UCSD-AML1 (cell line): ENCODE measurements at regions not wholly inside any gene's neighbourhood (a gene's known extent, or its start where the extent isn't known, plus 50 kb on each side); places are given as distances from the start of the nearest gene placed in this dataset.
A peak's percentile ranks its signal among the peaks of the same experiment; 100 is the strongest.

Experiments used
- DNase-seq: peaks from one replicate; lab custom pipeline; 2025; ENCODE audit not compliant: unreplicated experiment; lab: John Stamatoyannopoulos, UW

GRCh38 chr1:201653883-201654282 lies 115.0 kb downstream of the NAV1 start:
- DNase-seq, result no peak

DNA sequence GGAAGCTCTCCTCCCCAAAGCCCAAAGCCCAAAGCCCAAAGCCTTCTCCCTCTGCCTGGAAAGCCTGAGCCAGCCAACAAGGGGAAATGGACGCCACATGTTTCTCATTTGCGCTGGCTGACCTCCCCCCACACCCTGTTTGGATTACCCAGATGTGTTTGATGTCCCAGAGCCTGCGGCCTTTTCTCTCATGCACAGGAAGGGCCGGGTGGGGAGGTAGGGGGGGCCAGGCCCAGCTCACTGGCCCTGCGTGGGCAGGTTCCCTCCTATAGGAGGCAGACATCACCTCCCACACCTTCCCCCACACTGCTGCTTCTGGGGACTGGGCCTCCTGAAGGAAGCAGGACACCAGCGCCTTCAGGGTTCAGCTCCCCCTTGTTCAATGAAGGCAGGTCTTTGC lies 116.3 kb downstream of the NAV1 start:
- DNase-seq, result peak; percentile 52

GRCh38 chr1:201655910-201656309 lies 117.0 kb downstream of the NAV1 start:
- no peak for DNase-seq

DNA sequence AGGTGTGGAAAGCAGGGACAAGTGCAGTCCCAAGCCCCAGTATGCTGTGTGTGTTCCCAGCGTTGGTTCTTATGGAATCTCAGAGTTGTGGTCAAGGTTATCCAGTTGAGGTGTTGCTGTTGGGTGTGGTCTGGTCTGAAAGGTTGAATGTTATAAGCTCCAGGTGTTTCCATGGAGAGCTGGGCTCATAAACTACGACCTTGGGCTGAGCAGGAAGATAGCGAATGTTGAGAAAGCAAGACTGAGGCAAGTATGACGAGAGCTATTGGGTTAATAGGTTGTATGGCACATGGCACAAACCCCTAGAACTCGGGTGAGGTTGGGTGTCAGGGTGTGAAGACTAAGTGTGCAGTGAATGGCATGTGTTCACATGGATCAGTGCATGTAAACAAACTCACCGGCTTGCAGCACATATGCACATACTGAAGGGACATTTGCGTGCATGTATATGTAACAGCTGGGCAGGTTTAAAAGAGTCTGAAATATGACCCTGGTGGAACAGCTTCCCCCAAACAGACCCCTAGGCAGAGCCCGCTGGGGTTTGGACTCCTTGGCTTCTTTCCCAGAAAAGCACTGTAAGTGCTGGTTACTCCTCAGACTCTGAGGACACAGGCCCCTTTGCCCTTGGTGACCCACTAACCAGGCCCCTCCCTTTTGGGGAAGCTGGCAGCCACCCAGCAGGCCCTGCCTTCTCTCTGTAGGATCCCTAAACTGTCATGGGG lies 117.5 kb downstream of the NAV1 start:
- no peak for DNase-seq

GRCh38 chr1:201659572-201659971 lies 120.6 kb downstream of the NAV1 start:
- DNase-seq, result no peak

DNA sequence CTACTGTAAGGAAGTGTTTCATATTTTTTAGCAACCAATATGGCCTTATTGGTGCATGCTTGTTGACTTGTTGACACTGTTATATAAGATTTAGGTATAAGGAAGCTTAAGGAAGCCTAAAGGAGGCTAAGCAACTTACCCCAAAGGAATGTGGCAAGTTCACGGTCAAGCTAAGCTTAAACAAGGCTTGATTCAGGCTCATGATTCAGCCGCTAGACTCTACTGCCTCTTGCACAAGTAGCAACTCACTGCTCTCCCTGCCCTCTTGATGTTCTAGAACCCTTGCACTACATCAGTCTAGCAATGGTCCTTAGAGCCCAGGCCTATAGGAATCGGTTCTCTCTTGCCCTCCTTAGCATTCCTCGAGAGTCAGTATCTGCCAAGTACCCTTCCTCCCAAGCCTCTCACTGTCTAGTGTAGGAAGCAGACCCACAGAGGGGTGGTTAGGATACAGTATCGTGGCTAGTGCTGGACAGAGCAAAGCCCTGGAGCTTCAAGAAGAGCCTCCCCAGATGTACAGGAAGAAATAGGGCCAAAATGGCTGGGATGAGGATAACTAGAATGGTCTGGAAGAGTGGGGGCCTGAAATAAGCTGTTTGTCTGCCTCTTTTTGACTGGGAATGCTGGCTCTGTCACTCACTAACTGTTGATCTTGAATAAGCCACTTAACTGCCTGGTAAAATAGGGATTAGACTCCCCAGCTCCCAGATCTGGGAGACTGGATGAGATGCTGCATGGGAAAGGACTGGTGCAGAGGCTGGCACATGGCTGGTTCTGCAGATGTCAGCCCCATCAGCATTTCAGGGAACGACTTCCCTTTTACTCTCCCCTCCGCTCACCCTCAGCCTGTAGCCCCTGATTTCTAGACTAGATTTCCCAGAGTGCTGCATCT lies 122.2 kb downstream of the NAV1 start:
- no peak for DNase-seq

GRCh38 chr1:201661823-201662359 lies 123.0 kb downstream of the NAV1 start:
- DNase-seq, result no peak

- DNase-seq, result no peak
Measured at GRCh38 chr1:201662646-201663045, 123.7 kb downstream of the NAV1 start.

GRCh38 chr1:201663491-201664113 lies 124.7 kb downstream of the NAV1 start:
- no peak for DNase-seq

- no peak for DNase-seq
Measured at GRCh38 chr1:201665036-201665435, 126.1 kb downstream of the NAV1 start.

DNA sequence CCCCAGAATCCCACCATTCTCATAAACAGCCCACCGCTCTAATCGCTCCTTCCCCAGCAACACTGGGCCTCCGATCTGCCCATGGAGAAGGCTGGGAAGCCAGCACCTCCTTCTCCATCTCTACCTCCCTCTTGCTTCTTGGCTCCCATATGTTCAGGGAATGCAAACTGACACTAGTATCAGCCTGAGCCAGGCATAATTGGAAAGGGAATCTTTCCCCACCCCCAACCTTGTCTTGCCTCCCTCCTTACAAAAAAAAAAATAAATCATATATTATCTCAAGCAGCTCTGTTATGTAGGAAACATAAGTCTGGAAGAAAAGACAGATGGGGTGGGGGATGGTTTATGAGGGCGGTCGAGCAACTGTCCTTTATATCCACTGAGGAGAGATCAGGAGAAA lies 127.2 kb downstream of the NAV1 start:
- no peak for DNase-seq

- DNase-seq, result no peak
Measured at GRCh38 chr1:201666645-201667044, 127.7 kb downstream of the NAV1 start.

GRCh38 chr1:201667479-201667878 lies 128.6 kb downstream of the NAV1 start:
- DNase-seq, result no peak

DNA sequence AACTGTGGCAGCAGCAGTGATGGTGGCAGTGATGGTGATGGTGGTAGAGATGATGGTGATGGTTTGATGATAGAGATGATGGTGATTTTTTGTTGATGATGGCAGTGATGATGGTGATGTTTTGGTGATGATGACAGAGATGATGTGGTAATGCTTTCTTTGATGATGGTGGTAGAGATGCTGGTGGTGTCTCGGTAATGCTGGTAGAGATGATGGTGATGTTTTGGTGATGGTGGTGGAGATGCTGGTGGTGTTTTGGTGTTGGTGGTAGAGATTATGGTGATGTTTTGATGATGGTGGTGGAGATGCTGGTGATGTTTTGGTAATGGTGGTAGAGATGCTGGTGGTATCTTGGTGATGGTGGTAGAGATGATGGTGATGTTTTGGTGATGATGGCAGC lies 131.6 kb downstream of the NAV1 start:
- DNase-seq, result no peak

DNA sequence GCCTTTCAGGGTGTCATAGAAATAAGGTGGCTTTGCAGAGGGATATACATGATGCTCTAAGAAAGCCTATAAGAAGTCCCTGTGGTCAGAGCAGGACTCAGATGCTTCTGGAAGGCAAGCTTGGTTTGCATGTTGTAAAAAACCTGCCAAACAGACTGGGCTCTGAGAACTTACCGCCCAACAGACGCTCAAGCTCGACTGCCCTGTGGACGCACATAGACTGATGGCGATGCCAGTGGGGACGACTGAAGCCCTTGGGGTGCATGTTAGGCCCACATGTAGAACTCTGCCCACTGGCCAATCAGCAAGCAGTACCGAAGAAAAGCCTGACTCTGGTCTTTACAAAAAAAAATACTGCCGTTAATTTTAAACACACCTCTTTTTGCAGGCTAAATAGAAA lies 133.8 kb downstream of the NAV1 start:
- no peak for DNase-seq

- peak; percentile 58 for DNase-seq
Measured at GRCh38 chr1:201673093-201673492, 134.2 kb downstream of the NAV1 start.

GRCh38 chr1:201673915-201674314 lies 135.0 kb downstream of the NAV1 start:
- no peak for DNase-seq

DNA sequence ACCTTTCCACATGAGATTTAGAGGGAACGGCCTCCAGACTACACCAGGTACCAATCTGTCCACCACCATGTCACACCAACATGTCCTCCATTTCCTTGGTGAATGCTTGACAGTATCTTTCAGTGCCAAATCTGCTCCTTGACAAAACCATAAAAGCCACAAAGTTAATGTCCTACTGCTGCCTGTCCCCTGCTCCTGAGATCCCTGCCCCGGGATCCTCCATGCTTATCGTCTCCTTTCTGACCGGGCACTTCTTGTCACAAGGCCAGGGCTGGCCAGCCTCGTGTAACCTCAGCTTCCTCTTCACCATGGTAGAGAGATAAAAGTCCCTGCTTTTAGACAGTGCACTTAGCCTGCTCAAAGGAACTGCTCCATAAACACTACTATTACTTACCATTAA lies 136.2 kb downstream of the NAV1 start:
- DNase-seq, result peak; percentile 69

- peak; percentile 54 for DNase-seq
Measured at GRCh38 chr1:201676197-201676596, 137.3 kb downstream of the NAV1 start.

DNA sequence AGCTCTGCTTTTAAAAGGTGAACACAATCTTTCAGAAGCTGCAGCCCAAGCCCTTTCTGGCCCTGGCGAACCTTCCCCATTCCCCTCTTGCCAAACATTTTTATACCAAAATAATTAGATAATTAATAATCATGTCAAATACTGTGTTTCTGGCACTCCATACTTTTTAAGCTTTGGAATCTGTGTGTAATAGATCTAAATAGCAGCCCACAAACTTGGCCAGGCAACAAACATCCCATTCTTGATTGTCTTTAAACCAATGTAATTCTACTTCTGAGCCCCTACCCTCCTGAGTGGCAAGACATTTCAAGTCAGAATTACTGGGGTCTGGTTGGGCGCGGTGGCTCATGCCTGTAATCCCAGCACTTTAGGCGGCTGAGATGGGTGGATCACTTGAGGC lies 137.7 kb downstream of the NAV1 start:
- no peak for DNase-seq

- DNase-seq, result no peak
Measured at GRCh38 chr1:201678264-201679101, 139.6 kb downstream of the NAV1 start.
